Gastroesophageal sphincter (tissue), 3 donors: ENCODE measurements at regions not wholly inside any gene's neighbourhood (a gene's known extent, or its start where the extent isn't known, plus 50 kb on each side); places are given as distances from the start of the nearest gene placed in this dataset.

Experiments used
- CTCF ChIP-seq, 4 experiments: fragments of 200-600 bp in 2 of 4; fragments of 450-650 bp in 2 of 4; sonication (generic) in 1 of 4; IDR thresholded peaks; one replicate each; pipeline ENCODE4 v1.5.1; 2017 to 2019; ENCODE audit warnings: antibody characterized with exemption in 4 of 4, mild to moderate bottlenecking in 2 of 4, moderate library complexity in 2 of 4
- EP300 ChIP-seq: sonication (generic); formaldehyde crosslinking; IDR thresholded peaks from one replicate; pipeline ENCODE4 v1.6.1; 2017; ENCODE audit warnings: antibody characterized with exemption, mild to moderate bottlenecking
- POLR2A ChIP-seq, 2 donors: fragments of 450-650 bp; IDR thresholded peaks; one replicate each; pipeline ENCODE4 v1.6.1; 2017; ENCODE audit warnings: antibody characterized with exemption in 2 of 2, mild to moderate bottlenecking in 2 of 2, moderate library complexity in 1 of 2
- POLR2AphosphoS5 ChIP-seq: sonication (generic); formaldehyde crosslinking; IDR thresholded peaks from one replicate; pipeline ENCODE4 v1.6.1; 2017; ENCODE audit warnings: antibody characterized with exemption

DNA sequence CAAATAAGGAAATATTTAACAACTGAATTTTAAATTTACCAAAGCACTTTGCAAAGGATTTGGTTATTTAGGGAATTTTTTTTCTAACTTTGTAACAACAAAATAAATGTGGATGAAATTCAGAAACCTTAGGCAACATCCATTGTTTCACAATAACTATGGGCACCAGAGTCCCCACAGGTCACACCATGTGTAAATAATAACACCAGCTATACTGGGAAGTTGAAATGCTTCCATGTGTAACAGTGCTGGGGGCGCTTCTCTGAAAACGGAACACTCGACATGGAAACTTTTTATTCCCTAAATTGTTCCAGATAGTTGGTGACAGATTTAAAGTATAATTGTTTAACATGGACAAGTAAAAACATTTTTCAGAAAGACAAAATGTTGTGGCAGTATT, 818.6 kb downstream of the TNS3 start:
- TF ChIP-seq CTCF (IDR thresholded peaks at IDR 0.05), result no peak
- TF ChIP-seq POLR2AphosphoS5, result no peak
- no peak for TF ChIP-seq POLR2A (IDR thresholded peaks at IDR 0.05)
- no peak for TF ChIP-seq EP300
